ENCODE measurements at regions not wholly inside any gene's neighbourhood (a gene's known extent, or its start where the extent isn't known, plus 50 kb on each side); places are given as distances from the start of the nearest gene placed in this dataset.

DNA sequence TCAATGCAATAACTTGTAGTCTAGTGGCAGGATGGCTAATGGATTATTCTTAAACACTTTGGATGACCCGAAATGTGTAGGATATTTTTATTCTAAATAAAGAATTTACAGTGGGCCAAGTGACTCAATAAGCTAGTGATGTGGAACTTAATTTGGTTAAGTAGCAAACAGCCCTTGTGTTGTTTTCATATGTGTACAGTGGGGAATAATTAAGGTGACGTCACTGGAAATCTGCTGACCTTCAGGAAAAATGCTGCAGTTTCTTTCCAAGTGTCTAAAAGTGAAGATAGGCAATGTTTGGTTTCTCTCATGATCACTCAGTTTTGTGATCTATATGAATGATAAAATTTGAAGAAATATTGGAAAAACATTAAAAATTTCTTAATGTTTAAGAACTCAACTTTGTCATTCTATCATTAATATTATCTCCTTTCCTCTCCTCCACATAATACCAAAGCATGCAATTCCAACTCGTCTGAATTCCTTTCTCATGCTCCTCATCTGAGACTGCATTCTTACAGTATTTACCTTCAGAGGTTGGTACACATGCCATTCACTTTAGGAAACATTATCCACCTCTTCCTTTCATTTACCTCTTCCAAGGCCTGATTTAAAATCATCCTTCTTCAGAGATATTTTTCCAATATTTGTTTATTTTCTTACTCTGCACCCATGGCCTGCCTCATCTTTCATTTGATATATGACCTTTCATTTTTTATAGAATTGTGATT is 414.6 kb upstream of the ARPP21 start:
- TF ChIP-seq, protein P1, sequence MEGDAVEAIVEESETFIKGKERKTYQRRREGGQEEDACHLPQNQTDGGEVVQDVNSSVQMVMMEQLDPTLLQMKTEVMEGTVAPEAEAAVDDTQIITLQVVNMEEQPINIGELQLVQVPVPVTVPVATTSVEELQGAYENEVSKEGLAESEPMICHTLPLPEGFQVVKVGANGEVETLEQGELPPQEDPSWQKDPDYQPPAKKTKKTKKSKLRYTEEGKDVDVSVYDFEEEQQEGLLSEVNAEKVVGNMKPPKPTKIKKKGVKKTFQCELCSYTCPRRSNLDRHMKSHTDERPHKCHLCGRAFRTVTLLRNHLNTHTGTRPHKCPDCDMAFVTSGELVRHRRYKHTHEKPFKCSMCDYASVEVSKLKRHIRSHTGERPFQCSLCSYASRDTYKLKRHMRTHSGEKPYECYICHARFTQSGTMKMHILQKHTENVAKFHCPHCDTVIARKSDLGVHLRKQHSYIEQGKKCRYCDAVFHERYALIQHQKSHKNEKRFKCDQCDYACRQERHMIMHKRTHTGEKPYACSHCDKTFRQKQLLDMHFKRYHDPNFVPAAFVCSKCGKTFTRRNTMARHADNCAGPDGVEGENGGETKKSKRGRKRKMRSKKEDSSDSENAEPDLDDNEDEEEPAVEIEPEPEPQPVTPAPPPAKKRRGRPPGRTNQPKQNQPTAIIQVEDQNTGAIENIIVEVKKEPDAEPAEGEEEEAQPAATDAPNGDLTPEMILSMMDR (IDR thresholded peaks at IDR 0.05; ENCODE audit: extremely low read depth in 1 of 2, insufficient read depth in 1 of 2, low read depth in 1 of 2, low read length in 2 of 2) = no peak
- TF ChIP-seq EZH2 (IDR thresholded peaks at IDR 0.05; ENCODE audit: borderline replicate concordance, low read depth, low read length, severe bottlenecking) = no peak
- TF ChIP-seq POLR2A (IDR thresholded peaks at IDR 0.05; ENCODE audit: low read depth, low read length) = no peak
- TF ChIP-seq POLR2AphosphoS5 (IDR thresholded peaks at IDR 0.05; ENCODE audit: insufficient read depth, low read depth, low read length) = no peak
- TF ChIP-seq MYC (IDR thresholded peaks at IDR 0.05; ENCODE audit: low read depth, low read length) = no peak

Data from endothelial cell of umbilical vein (primary cell).